ENCODE measurements at regions not wholly inside any gene's neighbourhood (a gene's known extent, or its start where the extent isn't known, plus 50 kb on each side); places are given as distances from the start of the nearest gene placed in this dataset.

DNA sequence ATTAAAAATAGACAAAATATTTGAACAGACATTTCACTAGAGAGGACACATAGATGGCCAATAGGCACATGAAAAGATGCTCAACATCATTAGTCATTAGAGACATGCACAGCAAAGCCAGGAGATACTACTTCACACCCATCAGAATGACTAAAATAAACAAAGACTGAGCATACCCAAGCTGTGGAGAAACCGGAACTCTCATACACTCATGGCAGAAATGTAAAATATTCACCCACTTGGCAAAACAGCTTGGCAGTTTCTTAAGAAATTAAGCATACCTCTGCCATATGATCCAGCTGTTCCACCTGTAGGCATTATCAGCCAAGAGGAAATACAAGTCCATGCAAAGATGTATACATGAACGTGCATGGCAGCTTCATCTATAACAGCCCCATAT is 213.4 kb downstream of the TSHZ3 start:
- TF ChIP-seq, protein P1, sequence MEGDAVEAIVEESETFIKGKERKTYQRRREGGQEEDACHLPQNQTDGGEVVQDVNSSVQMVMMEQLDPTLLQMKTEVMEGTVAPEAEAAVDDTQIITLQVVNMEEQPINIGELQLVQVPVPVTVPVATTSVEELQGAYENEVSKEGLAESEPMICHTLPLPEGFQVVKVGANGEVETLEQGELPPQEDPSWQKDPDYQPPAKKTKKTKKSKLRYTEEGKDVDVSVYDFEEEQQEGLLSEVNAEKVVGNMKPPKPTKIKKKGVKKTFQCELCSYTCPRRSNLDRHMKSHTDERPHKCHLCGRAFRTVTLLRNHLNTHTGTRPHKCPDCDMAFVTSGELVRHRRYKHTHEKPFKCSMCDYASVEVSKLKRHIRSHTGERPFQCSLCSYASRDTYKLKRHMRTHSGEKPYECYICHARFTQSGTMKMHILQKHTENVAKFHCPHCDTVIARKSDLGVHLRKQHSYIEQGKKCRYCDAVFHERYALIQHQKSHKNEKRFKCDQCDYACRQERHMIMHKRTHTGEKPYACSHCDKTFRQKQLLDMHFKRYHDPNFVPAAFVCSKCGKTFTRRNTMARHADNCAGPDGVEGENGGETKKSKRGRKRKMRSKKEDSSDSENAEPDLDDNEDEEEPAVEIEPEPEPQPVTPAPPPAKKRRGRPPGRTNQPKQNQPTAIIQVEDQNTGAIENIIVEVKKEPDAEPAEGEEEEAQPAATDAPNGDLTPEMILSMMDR (IDR thresholded peaks at IDR 0.05): no peak
- TF ChIP-seq EP300 (IDR thresholded peaks at IDR 0.05): no peak
